HG02623 (cell line): ENCODE measurements at regions not wholly inside any gene's neighbourhood (a gene's known extent, or its start where the extent isn't known, plus 50 kb on each side); places are given as distances from the start of the nearest gene placed in this dataset.
"Not testable (repeated sequence)": the region's sequence is repeated elsewhere in the genome, so short reads cannot be mapped to it uniquely, and the experiment has no call there.

Source experiments
- ATAC-seq: cut with Tn5 transposase; IDR thresholded peaks from one replicate; pipeline ENCODE4 v1.9.1; 2021; ENCODE audit warnings: moderate library complexity; ENCODE audit not compliant: unreplicated experiment

- ATAC-seq = no peak
Observed at GRCh38 chr11:92045301-92045700, 179.3 kb upstream of the FAT3 start.

- no peak for ATAC-seq
Observed at GRCh38 chr11:92035488-92035887, 189.1 kb upstream of the FAT3 start.

- ATAC-seq = not testable (repeated sequence)
Observed at GRCh38 chr11:92027136-92027535, 197.5 kb upstream of the FAT3 start.

GRCh38 chr11:92026664-92027063 is 198.0 kb upstream of the FAT3 start:
- no peak for ATAC-seq

- no peak for ATAC-seq
Observed at GRCh38 chr11:92024788-92025187, 199.8 kb upstream of the FAT3 start.

- no peak for ATAC-seq
Observed at GRCh38 chr11:92022499-92022898, 202.1 kb upstream of the FAT3 start.

GRCh38 chr11:92018332-92018731 is 206.3 kb upstream of the FAT3 start:
- ATAC-seq = no peak

- no peak for ATAC-seq
Observed at GRCh38 chr11:92008249-92008648, 216.4 kb upstream of the FAT3 start.

GRCh38 chr11:92002568-92002967 is 222.1 kb upstream of the FAT3 start:
- no peak for ATAC-seq

GRCh38 chr11:91998481-91998880 is 226.1 kb upstream of the FAT3 start:
- no peak for ATAC-seq

GRCh38 chr11:91997226-91997625 is 227.4 kb upstream of the FAT3 start:
- no peak for ATAC-seq

- ATAC-seq = no peak
Observed at GRCh38 chr11:91996526-91996925, 228.1 kb upstream of the FAT3 start.

- ATAC-seq = not testable (repeated sequence)
Observed at GRCh38 chr11:91988443-91988842, 236.2 kb upstream of the FAT3 start.

GRCh38 chr11:91986218-91986617 is 238.4 kb upstream of the FAT3 start:
- ATAC-seq = no peak

- no peak for ATAC-seq
Observed at GRCh38 chr11:91984033-91984584, 240.5 kb upstream of the FAT3 start.

- no peak for ATAC-seq
Observed at GRCh38 chr11:91981995-91982394, 242.6 kb upstream of the FAT3 start.

- no peak for ATAC-seq
Observed at GRCh38 chr11:91979775-91980174, 244.8 kb upstream of the FAT3 start.

GRCh38 chr11:91978747-91979146 is 245.9 kb upstream of the FAT3 start:
- no peak for ATAC-seq

GRCh38 chr11:91972665-91973266 is 251.9 kb upstream of the FAT3 start:
- ATAC-seq = no peak

GRCh38 chr11:91970624-91971023 is 254.0 kb upstream of the FAT3 start:
- ATAC-seq = no peak

- no peak for ATAC-seq
Observed at GRCh38 chr11:91969486-91969885, 255.1 kb upstream of the FAT3 start.

- no peak for ATAC-seq
Observed at GRCh38 chr11:91967691-91968045, 256.9 kb upstream of the FAT3 start.

- ATAC-seq = no peak
Observed at GRCh38 chr11:91967026-91967690, 257.5 kb upstream of the FAT3 start.
